Keratinocyte (primary cell): ENCODE measurements at regions not wholly inside any gene's neighbourhood (a gene's known extent, or its start where the extent isn't known, plus 50 kb on each side); places are given as distances from the start of the nearest gene placed in this dataset.

ENCODE experiments used
- DNase-seq: peaks from one replicate; pipeline ENCODE4 v3.0.0-alpha.2; 2011; ENCODE audit warnings: low read depth, missing footprints, low spot score
- FAIRE-seq: peaks from 2 replicates; lab custom pipeline; 2011; peaks lifted over from hg19 to GRCh38; lab: Jason Lieb, UNC
- H2AFZ ChIP-seq: 2 replicates; pipeline ENCODE4 v1.6.0; 2012; ENCODE audit warnings: low read length, control low read depth, inconsistent platforms; ENCODE audit not compliant: control insufficient read depth
- H3K27ac ChIP-seq: 2 replicates; pipeline ENCODE4 v1.5.1; 2011; ENCODE audit warnings: low read length; ENCODE audit not compliant: control insufficient read depth, insufficient read depth
- H3K27me3 ChIP-seq: 3 replicates; pipeline ENCODE4 v1.6.0; 2011; ENCODE audit warnings: low read length; ENCODE audit not compliant: control insufficient read depth, insufficient read depth; ENCODE audit errors: extremely low read depth
- H3K36me3 ChIP-seq, 2 experiments: 2 replicates in 1 of 2; 3 replicates in 1 of 2; pipeline ENCODE4 v1.5.1; 2011; ENCODE audit warnings: low read length in 2 of 2, mild to moderate bottlenecking in 1 of 2; ENCODE audit not compliant: control insufficient read depth in 2 of 2, insufficient read depth in 2 of 2; ENCODE audit errors: extremely low read depth in 1 of 2
- H3K4me1 ChIP-seq: 3 replicates; pipeline ENCODE4 v1.5.1; 2011; ENCODE audit warnings: low read length; ENCODE audit not compliant: control insufficient read depth, insufficient read depth; ENCODE audit errors: extremely low read depth
- H3K4me2 ChIP-seq: 3 replicates; pipeline ENCODE4 v1.6.0; 2011; ENCODE audit warnings: low read depth, low read length; ENCODE audit not compliant: control insufficient read depth, insufficient read depth; ENCODE audit errors: extremely low read depth
- H3K4me3 ChIP-seq, 3 experiments: fragments of 200-600 bp in 1 of 3; sonication (generic) in 1 of 3; 2 replicates in 2 of 3; 3 replicates in 1 of 3; pipeline ENCODE4 v1.5.1; 2011 to 2016; ENCODE audit warnings: low read length in 3 of 3, mild to moderate bottlenecking in 3 of 3, control low read depth in 2 of 3, inconsistent platforms in 1 of 3, low read depth in 1 of 3, mixed read lengths in 1 of 3, mixed run types in 1 of 3, moderate library complexity in 1 of 3; ENCODE audit not compliant: control insufficient read depth in 2 of 3, insufficient read depth in 2 of 3; ENCODE audit errors: extremely low read depth in 1 of 3
- H3K79me2 ChIP-seq: 2 replicates; pipeline ENCODE4 v1.6.0; 2012; ENCODE audit warnings: low read length; ENCODE audit not compliant: control insufficient read depth, insufficient read depth
- H3K9ac ChIP-seq: 3 replicates; pipeline ENCODE4 v1.6.0; 2011; ENCODE audit warnings: low read length; ENCODE audit not compliant: control insufficient read depth, insufficient read depth; ENCODE audit errors: extremely low read depth
- H3K9me1 ChIP-seq: 3 replicates; pipeline ENCODE4 v1.6.0; 2011; ENCODE audit warnings: low read length; ENCODE audit not compliant: control insufficient read depth, insufficient read depth; ENCODE audit errors: extremely low read depth
- H3K9me3 ChIP-seq: 2 replicates; pipeline ENCODE4 v1.5.1; 2012; ENCODE audit warnings: low read depth, low read length; ENCODE audit not compliant: control insufficient read depth
- H4K20me1 ChIP-seq: 3 replicates; pipeline ENCODE4 v1.6.0; 2011; ENCODE audit warnings: low read length; ENCODE audit not compliant: control insufficient read depth, insufficient read depth; ENCODE audit errors: extremely low read depth
- EZH2 ChIP-seq: IDR thresholded peaks from one replicate; pipeline ENCODE4 v1.6.1; 2012; ENCODE audit warnings: inconsistent platforms, mild to moderate bottlenecking, low read length, moderate library complexity
- dilution Hi-C: fragments of 300-500 bp; cut with MboI; formaldehyde crosslinking; loops from one replicate; pipeline ENCODE4 v1.7.0; 2020; ENCODE audit warnings: low sequenced_read_pairs; ENCODE audit not compliant: extremely low pct_ligation_motif_present
- TF ChIP-seq, protein P1 (sequence below), 3 experiments: IDR thresholded peaks in 1 of 3; conservative IDR thresholded peaks in 1 of 3; optimal IDR thresholded peaks in 1 of 3; 2 replicates in 2 of 3; 3 replicates in 1 of 3; pipeline versions ENCODE3 to v1.5.1; 2011; ENCODE audit warnings: low read length in 3 of 3, mild to moderate bottlenecking in 3 of 3, moderate library complexity in 2 of 3, control low read depth in 1 of 3, inconsistent platforms in 1 of 3; ENCODE audit not compliant: insufficient read depth in 2 of 3; ENCODE audit errors: extremely low read depth in 1 of 3

GRCh38 chr9:75455444-75455921, 367.2 kb downstream of the OSTF1 start:
- H3K79me2 ChIP-seq = no peaks in the 10 kb centered on the region
- no peak overlapping the region for H3K4me2 ChIP-seq
- no peak for FAIRE-seq
- H3K36me3 ChIP-seq = no peaks in the 10 kb centered on the region
- H2AFZ ChIP-seq = no peak overlapping the region
- H3K9ac ChIP-seq = no peak overlapping the region
- no peaks in the 10 kb centered on the region for H3K27me3 ChIP-seq
- no peak for TF ChIP-seq EZH2
- TF ChIP-seq, protein P1, sequence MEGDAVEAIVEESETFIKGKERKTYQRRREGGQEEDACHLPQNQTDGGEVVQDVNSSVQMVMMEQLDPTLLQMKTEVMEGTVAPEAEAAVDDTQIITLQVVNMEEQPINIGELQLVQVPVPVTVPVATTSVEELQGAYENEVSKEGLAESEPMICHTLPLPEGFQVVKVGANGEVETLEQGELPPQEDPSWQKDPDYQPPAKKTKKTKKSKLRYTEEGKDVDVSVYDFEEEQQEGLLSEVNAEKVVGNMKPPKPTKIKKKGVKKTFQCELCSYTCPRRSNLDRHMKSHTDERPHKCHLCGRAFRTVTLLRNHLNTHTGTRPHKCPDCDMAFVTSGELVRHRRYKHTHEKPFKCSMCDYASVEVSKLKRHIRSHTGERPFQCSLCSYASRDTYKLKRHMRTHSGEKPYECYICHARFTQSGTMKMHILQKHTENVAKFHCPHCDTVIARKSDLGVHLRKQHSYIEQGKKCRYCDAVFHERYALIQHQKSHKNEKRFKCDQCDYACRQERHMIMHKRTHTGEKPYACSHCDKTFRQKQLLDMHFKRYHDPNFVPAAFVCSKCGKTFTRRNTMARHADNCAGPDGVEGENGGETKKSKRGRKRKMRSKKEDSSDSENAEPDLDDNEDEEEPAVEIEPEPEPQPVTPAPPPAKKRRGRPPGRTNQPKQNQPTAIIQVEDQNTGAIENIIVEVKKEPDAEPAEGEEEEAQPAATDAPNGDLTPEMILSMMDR (optimal IDR thresholded peaks at IDR 0.05 in 1 of 3, IDR thresholded peaks at IDR 0.05 in 1 of 3, conservative IDR thresholded peaks at IDR 0.05 in 1 of 3; ENCODE audit: extremely low read depth in 1 of 3, insufficient read depth in 2 of 3, low read length in 3 of 3) = no peak
- no peaks in the 10 kb centered on the region for H3K9me1 ChIP-seq
- no peak for DNase-seq
- dilution Hi-C loops = no loop called here
- H3K27ac ChIP-seq = no peak overlapping the region
- H3K4me3 ChIP-seq = no peak overlapping the region
- H3K4me1 ChIP-seq = no peaks in the 10 kb centered on the region
- H4K20me1 ChIP-seq = no peaks in the 10 kb centered on the region
- no peaks in the 10 kb centered on the region for H3K9me3 ChIP-seq

DNA sequence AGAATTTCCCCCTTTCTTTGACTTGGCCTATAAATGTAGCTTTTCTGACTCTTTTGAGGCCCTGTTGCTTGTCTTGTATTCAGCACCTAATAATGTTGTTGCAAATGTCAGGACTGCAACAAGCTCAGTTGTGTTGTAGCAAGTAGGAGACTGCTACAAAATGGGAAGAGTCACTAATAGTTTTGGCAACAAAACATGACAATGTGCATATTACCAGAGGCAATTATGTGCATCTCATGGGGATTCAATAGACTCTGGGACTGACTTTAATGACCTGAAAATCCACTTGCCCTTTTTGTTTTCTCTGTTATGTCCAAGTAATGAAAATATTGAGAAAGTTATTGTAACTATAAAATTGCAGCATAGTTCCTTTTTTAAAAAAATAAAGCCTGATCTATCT, 368.4 kb downstream of the OSTF1 start:
- Histone ChIP-seq H3K4me3 (no peak overlapping the region), H3K36me3 (no peaks in the 10 kb centered on the region), H3K79me2 (no peaks in the 10 kb centered on the region), H3K9me1 (no peaks in the 10 kb centered on the region), H3K9ac (no peak overlapping the region), H4K20me1 (no peaks in the 10 kb centered on the region), H3K4me2 (no peak overlapping the region), H3K27ac (no peak overlapping the region), H3K9me3 (no peaks in the 10 kb centered on the region), H3K4me1 (no peaks in the 10 kb centered on the region), H3K27me3 (no peaks in the 10 kb centered on the region), H2AFZ (no peak overlapping the region)
- dilution Hi-C loops = no loop called here
- TF ChIP-seq, protein P1 (optimal IDR thresholded peaks at IDR 0.05 in 1 of 3, IDR thresholded peaks at IDR 0.05 in 1 of 3, conservative IDR thresholded peaks at IDR 0.05 in 1 of 3; ENCODE audit: extremely low read depth in 1 of 3, insufficient read depth in 2 of 3, low read length in 3 of 3) = no peak
- no peak for TF ChIP-seq EZH2
- FAIRE-seq (no peak), DNase-seq (no peak)
